Stimulated activated CD4-positive, alpha-beta T cell treated with anti-CD3 and anti-CD28 coated beads, Interleukin-12 subunit alpha, Interleukin-12 subunit beta, amount 100 ng/mL, for 24 hours (primary cell): ENCODE measurements at regions not wholly inside any gene's neighbourhood (a gene's known extent, or its start where the extent isn't known, plus 50 kb on each side); places are given as distances from the start of the nearest gene placed in this dataset.

Experiments used
- DNase-seq, 2 experiments: peaks; one replicate each; pipeline ENCODE4 v3.0.0-alpha.2; 2020; ENCODE audit warnings: low read depth in 2 of 2

DNA sequence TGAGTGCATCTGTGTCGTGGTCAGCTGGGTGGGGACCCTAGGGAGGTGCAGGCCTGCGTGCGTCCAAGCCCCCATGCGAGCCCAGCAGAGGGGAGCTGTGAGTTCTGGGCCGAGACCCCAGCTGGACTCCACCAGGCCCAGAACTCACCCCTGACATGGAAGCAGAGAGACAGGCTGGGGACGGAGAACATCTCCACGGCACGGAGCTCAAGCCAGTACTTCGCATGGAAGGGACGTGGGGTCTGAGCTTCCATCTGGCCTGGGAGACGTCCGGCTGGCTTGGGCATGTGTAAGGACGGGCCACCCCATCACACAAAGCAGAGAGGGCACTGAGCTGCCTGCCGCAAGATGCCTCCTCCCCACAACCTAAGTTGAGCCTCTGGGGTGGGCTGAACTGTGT is 422.4 kb downstream of the CTTN start:
- no peak for DNase-seq

- DNase-seq, result no peak
These were observed 425.4 kb downstream of the CTTN start for GRCh38 chr11:70823771-70824170.

DNA sequence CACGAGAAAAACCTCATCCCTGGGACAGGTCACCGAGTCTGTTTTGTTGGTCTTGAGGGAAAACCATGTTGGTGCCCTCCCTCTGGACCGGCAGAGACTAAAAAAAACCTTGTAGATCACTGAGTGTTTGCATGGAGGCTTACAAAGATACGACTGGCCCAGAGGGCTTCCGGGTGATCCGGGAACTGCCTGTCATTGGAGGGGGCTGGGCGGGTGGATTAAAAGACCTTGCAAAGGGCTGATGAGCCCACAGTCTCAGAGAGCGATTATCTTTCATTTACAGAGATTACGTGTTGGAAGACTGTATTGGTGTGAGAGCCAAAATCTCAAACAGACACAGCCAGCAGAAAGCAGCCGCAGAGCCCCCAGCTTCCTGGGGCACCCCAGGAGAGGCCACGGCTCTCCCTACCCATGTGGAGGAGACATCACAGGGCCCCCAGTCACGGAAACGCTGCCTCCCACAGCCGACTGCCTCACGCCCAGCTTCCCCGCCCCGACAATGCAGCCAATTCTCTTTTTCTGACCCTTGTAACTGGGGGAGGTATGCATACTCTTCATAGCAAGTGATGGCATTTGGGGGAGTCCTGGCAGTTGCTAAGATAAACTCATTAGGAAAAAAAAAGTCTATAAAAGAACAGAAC is 426.4 kb downstream of the CTTN start:
- no peak for DNase-seq

- no peak for DNase-seq
These were observed 426.4 kb downstream of the SHANK2 start for GRCh38 chr11:70825893-70826540.

- DNase-seq, result no peak
These were observed 425.6 kb downstream of the SHANK2 start for GRCh38 chr11:70826541-70827335.

DNA sequence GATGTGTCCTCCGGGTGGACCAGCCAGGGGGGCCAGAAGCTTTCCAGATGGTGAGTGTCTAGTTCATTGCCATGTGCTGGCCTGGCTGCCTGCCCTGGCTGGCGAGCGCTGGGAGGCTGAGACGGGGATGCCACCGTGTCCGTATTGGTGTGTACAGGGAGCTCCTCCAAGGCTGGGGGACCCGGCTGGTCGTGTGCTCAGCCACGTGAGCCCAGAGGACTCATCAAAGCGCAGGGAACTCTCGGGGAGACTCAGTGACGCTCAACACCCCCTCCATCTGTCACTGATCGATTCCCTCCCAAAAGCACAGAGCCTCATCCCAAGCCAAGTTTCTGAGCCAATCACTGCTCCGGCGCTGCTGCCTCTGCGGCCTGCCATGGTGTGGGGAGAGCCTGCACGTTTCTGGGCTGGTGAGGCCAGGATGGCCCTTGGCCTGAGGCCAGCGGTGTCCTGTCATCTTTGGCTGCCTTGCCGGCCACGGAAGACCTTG is 423.7 kb downstream of the SHANK2 start:
- DNase-seq, result no peak

DNA sequence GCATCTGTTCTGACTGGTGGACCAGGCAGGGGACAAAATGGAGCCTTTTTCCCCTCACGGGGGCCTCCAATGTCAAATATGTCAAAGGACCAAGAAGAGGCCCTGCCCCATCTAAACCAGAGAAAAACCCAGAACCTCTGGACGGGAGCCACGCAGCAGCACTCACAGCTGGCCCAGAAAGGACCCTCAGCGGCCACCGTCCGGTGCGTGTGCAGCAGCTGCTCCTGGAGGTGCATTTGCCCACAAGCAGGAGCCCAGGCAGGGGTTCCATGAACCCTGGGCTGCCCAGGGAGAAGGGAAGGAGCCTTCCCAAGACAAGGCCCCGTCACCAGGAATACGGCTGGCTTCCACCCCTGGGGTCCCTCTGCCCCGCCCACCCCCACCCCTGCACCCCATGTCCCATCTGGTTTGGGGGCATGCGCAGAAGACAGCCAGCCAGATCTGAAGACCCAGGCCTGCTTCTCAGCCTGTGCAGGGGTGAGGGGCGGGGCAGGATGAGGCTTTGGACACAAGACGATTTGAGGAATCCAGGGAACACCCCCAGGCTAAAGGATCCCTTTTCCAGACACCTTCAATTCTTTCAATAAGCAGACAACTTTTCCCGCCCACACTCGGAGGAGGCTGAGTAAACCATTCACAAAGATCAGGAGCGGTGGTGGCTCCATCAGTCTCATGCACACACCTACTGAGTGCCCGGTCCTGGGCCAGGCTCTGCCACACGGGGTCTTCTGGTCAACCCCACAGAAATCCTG is 423.1 kb downstream of the SHANK2 start:
- DNase-seq, result no peak

GRCh38 chr11:70829886-70830272 is 422.5 kb downstream of the SHANK2 start:
- DNase-seq, result no peak

DNA sequence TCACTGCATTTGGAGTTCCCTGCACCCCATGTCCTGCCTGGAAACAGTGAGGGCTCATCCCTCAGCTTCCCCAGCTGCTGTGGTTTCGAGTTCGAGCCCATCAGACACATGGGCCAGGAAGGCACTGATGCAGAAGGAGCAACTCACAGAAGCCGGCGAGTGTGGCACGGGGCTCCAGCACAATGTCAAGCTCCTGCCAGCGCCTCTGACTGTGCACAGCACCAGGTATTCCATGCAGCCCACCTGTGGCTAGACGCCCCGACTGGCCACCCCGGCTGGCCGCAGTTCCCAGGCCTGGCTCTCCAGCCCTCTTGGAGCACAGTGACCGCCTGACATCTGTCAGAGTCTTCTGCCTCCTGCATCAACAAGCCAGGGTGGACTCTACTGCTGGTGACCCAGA is 419.4 kb downstream of the SHANK2 start:
- DNase-seq, result no peak

GRCh38 chr11:70833554-70833953 is 418.8 kb downstream of the SHANK2 start:
- DNase-seq, result no peak

GRCh38 chr11:70834277-70834940 is 418.0 kb downstream of the SHANK2 start:
- no peak for DNase-seq

DNA sequence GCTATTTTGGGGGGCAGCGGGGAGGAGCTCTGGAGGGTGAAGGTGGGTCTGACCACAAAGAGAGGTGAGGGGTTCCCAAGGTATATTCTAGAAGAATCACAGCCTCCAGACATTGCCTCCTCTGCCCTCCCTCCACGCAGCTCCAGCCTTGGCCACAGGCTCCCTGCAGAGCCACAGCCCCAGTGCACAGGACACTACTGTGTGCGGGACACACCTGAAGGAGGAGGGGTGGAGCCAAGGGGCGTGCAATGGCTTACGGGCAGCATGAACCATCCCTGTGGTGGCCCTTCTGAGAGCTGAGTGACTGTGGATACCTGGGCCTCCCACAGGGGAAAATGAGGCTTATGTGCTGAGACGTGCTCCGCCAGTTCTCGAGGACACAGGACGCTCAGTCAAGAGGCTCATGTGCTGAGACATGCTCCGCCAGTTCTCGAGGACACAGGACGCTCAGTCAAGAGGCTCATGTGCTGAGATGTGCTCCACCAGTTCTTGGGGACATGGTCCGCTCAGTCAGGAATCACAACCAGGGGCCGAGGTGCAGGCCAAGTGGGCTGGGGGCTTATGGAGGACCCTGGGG is 417.3 kb downstream of the SHANK2 start:
- no peak for DNase-seq

- no peak for DNase-seq
These were observed 416.3 kb downstream of the SHANK2 start for GRCh38 chr11:70836071-70836470.

- no peak for DNase-seq
These were observed 414.2 kb downstream of the SHANK2 start for GRCh38 chr11:70838198-70838597.

- DNase-seq, result no peak
These were observed 412.5 kb downstream of the SHANK2 start for GRCh38 chr11:70839851-70840250.

- DNase-seq, result no peak
These were observed 411.1 kb downstream of the SHANK2 start for GRCh38 chr11:70841264-70841663.

GRCh38 chr11:70842256-70842655 is 410.1 kb downstream of the SHANK2 start:
- DNase-seq, result no peak

DNA sequence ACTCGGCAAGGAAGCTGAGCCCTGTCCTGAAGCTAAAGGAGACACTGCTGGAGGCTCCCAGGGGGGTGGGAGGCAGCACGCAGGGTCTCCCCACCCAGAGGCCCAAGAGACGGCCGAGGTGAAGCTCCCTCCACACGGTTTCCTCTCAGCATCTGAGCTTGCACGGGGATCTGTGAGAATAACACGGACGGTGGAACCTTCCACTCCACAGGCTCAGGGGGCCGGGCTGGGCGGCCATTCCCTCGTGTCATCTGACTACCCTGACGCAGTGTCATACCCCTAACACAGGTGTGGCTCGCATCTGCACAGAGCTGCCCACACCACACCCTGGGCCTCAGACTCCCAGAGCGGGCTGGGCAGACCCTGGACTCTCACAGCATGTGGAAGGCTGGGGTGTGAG is 409.7 kb downstream of the SHANK2 start:
- DNase-seq, result no peak

GRCh38 chr11:70843906-70844305 is 408.5 kb downstream of the SHANK2 start:
- no peak for DNase-seq

DNA sequence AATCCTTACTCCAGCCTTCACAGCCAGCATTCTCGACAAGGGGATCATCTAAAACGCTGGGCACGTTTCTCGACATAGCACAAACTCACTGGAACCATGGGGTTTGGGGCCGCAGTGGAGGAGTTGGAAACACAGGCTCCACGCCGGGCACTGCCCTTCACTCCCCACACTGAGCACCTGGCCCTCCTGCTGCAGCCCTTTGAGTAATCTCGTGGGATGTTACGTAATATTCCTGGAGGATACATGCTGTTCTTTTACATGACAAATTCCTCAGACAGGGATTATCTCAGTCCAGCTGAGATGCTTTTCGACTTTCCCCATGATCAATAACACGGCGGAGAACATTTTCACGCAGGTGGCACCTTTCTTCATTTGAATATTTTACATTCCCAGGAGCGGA is 408.0 kb downstream of the SHANK2 start:
- DNase-seq, result no peak

DNA sequence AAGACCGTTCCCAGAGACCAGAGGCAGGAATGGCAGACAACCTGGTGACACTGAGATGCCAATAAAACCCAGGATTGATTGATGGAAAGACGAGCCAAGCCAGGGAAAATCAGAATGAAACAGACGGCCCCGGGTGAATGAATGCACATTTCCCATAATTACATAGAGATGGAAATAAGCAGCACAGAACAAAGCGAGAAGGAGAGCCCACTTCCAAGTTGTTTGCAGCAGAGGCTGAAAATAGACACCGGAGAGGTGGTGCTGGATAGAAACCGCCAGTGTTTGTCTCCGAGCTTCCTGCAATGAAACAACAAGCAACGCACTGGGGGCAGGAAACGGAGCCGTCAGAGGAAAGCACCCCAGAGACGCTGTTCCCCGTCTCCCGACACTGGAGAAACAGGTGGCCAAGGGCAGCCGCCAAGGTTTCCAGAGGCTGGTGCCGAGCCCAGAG is 406.8 kb downstream of the SHANK2 start:
- no peak for DNase-seq
